Esophagus muscularis mucosa (tissue), 4 donors: ENCODE measurements at regions not wholly inside any gene's neighbourhood (a gene's known extent, or its start where the extent isn't known, plus 50 kb on each side); places are given as distances from the start of the nearest gene placed in this dataset.

Source experiments
- DNase-seq: peaks from one replicate; pipeline ENCODE4 v3.0.0-alpha.2; 2017; ENCODE audit errors: extremely low spot score
- H3K27ac ChIP-seq, 4 donors: fragments of 200-600 bp; sonication (generic); replicated peaks in 1 of 4; 1 replicate in 3 of 4; 2 replicates in 1 of 4; pipeline ENCODE4 v1.5.1; 2016 to 2019; ENCODE audit warnings: mild to moderate bottlenecking in 1 of 4
- H3K27me3 ChIP-seq, 4 donors: fragments of 200-600 bp; sonication (generic); one replicate each; pipeline versions ENCODE4 v1.5.1 to v1.6.0; 2016 to 2019
- H3K36me3 ChIP-seq, 4 donors: fragments of 200-600 bp; sonication (generic); one replicate each; pipeline ENCODE4 v1.5.1; 2016 to 2019
- H3K4me1 ChIP-seq, 4 donors: fragments of 200-600 bp; sonication (generic); one replicate each; pipeline ENCODE4 v1.5.1; 2016 to 2019
- H3K4me3 ChIP-seq, 4 donors: fragments of 200-600 bp; sonication (generic); 1 replicate in 2 of 4; 2 replicates in 2 of 4; pipeline ENCODE4 v1.5.1; 2016 to 2019; ENCODE audit warnings: mild to moderate bottlenecking in 4 of 4, moderate library complexity in 1 of 4
- H3K9me3 ChIP-seq, 4 donors: fragments of 200-600 bp; sonication (generic); 1 replicate in 3 of 4; 2 replicates in 1 of 4; pipeline ENCODE4 v1.5.1; 2016 to 2019
- EP300 ChIP-seq: sonication (generic); formaldehyde crosslinking; IDR thresholded peaks from one replicate; pipeline ENCODE4 v1.6.1; 2017; ENCODE audit warnings: antibody characterized with exemption
- POLR2A ChIP-seq: fragments of 450-650 bp; IDR thresholded peaks from one replicate; pipeline ENCODE4 v1.6.1; 2017; ENCODE audit warnings: antibody characterized with exemption, moderate library complexity, mild to moderate bottlenecking, low read depth
- POLR2AphosphoS5 ChIP-seq, 2 donors: sonication (generic); formaldehyde crosslinking; IDR thresholded peaks; one replicate each; pipeline ENCODE4 v1.6.1; 2017; ENCODE audit warnings: antibody characterized with exemption in 2 of 2
- WGBS: methylation state at CpG from one replicate; pipeline ENCODE4 v1.1.5; 2018; 5-methylcytosine and 5-hydroxymethylcytosine counted together
- intact Hi-C: fragments of 100-400 bp; cut with DNase I; formaldehyde crosslinking; loops from one replicate; pipeline ENCODE4 v1.15.1; 2023
- TF ChIP-seq, protein P1 (sequence below), 3 experiments: fragments of 200-600 bp in 2 of 3; fragments of 450-650 bp in 1 of 3; sonication (generic) in 2 of 3; IDR thresholded peaks; one replicate each; pipeline ENCODE4 v1.5.1; 2017 to 2019; ENCODE audit warnings: antibody characterized with exemption in 3 of 3, mild to moderate bottlenecking in 2 of 3, moderate library complexity in 1 of 3

DNA sequence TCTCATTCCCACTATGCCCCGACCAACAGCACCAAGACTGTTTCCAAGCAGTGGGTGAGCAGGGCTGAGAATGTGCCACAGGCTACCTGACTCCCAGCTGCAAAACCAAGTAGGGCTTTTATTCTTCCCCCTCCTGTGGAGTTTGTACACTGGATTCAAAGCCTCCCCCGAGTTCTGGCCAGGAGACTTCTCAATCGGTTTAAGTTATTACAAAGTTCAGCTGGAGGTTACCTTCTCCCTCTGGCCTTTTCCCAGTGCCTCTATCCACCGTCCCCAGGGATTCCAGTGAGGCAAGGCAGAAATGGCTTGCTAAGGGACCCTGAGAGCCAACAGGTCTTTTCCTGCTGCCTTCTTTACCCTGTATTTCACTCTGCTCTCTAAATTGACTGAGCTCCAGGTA is 217.0 kb downstream of the ADGRG6 start:
- DNase-seq, result no peak
- Histone ChIP-seq H3K4me1 (peaks cover 0 to 13% (median 7%) of the 10 kb centered on the region in 4 donors), H3K27me3 (no peaks in the 10 kb centered on the region), H3K4me3 (no peak overlapping the region), H3K36me3 (no peaks in the 10 kb centered on the region), H3K9me3 (peaks cover 0 to 6% (median 0%) of the 10 kb centered on the region in 4 donors), H3K27ac (no peak overlapping the region)
- TF ChIP-seq POLR2A, result no peak
- TF ChIP-seq EP300, result no peak
- TF ChIP-seq, protein P1, sequence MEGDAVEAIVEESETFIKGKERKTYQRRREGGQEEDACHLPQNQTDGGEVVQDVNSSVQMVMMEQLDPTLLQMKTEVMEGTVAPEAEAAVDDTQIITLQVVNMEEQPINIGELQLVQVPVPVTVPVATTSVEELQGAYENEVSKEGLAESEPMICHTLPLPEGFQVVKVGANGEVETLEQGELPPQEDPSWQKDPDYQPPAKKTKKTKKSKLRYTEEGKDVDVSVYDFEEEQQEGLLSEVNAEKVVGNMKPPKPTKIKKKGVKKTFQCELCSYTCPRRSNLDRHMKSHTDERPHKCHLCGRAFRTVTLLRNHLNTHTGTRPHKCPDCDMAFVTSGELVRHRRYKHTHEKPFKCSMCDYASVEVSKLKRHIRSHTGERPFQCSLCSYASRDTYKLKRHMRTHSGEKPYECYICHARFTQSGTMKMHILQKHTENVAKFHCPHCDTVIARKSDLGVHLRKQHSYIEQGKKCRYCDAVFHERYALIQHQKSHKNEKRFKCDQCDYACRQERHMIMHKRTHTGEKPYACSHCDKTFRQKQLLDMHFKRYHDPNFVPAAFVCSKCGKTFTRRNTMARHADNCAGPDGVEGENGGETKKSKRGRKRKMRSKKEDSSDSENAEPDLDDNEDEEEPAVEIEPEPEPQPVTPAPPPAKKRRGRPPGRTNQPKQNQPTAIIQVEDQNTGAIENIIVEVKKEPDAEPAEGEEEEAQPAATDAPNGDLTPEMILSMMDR (IDR thresholded peaks at IDR 0.05), result no peak
- TF ChIP-seq POLR2AphosphoS5 (IDR thresholded peaks at IDR 0.05), result no peak
- 67% methylated on average over 4 of the region's 4 CpGs for WGBS
- intact Hi-C loops, result no loop called here

GRCh38 chr6:142521791-142522190 is 220.0 kb downstream of the ADGRG6 start:
- Histone ChIP-seq H3K4me3 (no peak overlapping the region), H3K27me3 (no peaks in the 10 kb centered on the region), H3K9me3 (peaks cover 0 to under 1% (median 0%) of the 10 kb centered on the region in 4 donors), H3K4me1 (peaks cover 0 to 20% (median 13%) of the 10 kb centered on the region in 4 donors), H3K36me3 (no peaks in the 10 kb centered on the region), H3K27ac (no peak overlapping the region)
- no peak for DNase-seq
- TF ChIP-seq, protein P1 (IDR thresholded peaks at IDR 0.05), result no peak
- no peak for TF ChIP-seq EP300
- no peak for TF ChIP-seq POLR2A
- TF ChIP-seq POLR2AphosphoS5 (IDR thresholded peaks at IDR 0.05), result no peak
- WGBS, result 89% methylated on average over 2 of the region's 2 CpGs
- intact Hi-C loops, result no loop called here

DNA sequence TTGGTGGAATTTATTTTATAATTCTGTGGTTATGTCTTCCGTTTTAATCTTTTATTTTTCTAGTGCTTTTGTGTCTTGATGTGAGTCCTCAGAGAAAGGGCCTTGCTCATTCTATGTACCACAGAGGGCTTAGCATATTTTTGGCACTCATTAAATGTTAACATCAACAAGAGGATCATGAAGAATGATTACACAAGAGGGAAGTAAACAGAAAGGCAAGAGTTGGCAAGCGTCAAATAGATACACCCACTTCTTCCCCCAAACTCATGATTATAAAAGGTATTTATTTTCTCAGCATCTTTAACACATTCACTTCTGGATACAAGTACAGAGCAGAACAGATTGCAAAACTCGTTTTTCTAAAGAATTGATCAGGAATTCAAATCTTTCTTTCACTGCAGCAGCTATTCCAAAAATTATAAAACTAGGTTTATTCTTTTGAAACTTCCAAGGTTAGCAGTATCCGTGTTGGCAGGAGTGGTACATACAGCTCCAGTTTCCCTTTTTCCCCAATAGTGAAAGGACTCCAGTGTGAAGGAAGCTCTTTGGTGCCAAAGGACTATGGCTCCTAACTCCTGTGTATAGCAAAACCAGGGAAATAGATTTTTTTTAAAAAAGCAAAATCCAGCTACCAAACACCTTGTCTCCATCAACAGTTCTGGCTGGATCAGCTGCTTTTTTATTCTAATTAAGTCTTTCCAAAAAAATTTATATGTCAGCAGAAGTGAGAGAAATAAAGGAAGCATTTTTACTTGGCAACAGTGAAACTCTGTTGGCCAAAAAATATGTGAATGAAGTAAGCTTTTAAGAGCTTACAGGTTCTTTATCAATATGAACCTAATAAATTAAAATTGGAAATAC is 221.9 kb downstream of the ADGRG6 start:
- Histone ChIP-seq H3K4me3 (no peak overlapping the region), H3K36me3 (no peaks in the 10 kb centered on the region), H3K27ac (no peak overlapping the region), H3K9me3 (no peaks in the 10 kb centered on the region), H3K4me1 (peaks cover 0 to 20% (median 13%) of the 10 kb centered on the region in 4 donors), H3K27me3 (no peaks in the 10 kb centered on the region)
- intact Hi-C loops, result no loop called here
- 36% methylated on average over 4 of the region's 4 CpGs for WGBS
- DNase-seq, result no peak
- TF ChIP-seq POLR2AphosphoS5 (IDR thresholded peaks at IDR 0.05) (no peak), POLR2A (no peak), EP300 (no peak)
- TF ChIP-seq, protein P1 (IDR thresholded peaks at IDR 0.05), result no peak

GRCh38 chr6:142530566-142530965 is 228.8 kb downstream of the ADGRG6 start:
- 72% methylated on average over 3 of the region's 3 CpGs for WGBS
- Histone ChIP-seq H3K9me3 (no peaks in the 10 kb centered on the region), H3K27me3 (no peaks in the 10 kb centered on the region), H3K27ac (no peak overlapping the region), H3K36me3 (no peaks in the 10 kb centered on the region), H3K4me1 (no peaks in the 10 kb centered on the region), H3K4me3 (no peak overlapping the region)
- no peak for DNase-seq
- intact Hi-C loops, result loop anchor here (10.0 kb wide), 1 partner anchor 56 kb away; no protein-coding TSS in a partner anchor
- TF ChIP-seq POLR2A, result no peak
- TF ChIP-seq POLR2AphosphoS5 (IDR thresholded peaks at IDR 0.05), result no peak
- no peak for TF ChIP-seq EP300
- TF ChIP-seq, protein P1 (IDR thresholded peaks at IDR 0.05), result no peak
